ENCODE measurements at regions not wholly inside any gene's neighbourhood (a gene's known extent, or its start where the extent isn't known, plus 50 kb on each side); places are given as distances from the start of the nearest gene placed in this dataset.

DNA sequence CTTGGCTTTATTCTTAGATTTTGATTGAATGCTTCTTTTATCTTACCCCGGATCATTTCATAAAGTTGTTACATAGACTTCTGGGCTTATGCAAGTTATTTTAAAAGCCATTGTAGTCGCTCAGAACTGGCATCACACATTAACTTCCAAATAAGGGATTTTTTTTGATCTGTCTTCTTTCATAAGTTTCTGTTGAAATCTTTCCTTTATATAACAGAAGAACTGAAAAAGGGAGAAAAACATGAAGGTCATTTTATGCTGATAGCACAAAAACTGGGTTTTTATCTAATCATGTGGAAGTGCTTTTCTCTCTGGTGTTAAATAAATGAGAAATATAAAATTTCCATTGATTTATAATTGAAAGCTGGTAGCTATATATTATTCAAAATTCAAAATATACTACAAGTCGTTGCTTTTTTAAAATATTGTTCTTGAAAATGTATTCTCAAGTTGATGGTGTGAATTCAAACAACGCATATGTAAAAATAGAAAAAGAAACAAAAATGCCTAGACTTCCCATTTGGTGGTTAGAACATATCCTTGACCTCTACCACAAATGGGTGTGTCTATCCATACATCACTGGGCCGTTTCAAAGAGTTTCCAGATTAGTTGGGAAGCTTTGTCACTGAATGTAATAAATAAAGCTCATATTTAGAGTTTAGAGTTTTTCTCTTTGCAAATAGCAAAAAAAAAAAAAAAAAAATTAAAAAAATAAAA, 258.3 kb upstream of the ZPLD1 start:
- TF ChIP-seq, protein P1, sequence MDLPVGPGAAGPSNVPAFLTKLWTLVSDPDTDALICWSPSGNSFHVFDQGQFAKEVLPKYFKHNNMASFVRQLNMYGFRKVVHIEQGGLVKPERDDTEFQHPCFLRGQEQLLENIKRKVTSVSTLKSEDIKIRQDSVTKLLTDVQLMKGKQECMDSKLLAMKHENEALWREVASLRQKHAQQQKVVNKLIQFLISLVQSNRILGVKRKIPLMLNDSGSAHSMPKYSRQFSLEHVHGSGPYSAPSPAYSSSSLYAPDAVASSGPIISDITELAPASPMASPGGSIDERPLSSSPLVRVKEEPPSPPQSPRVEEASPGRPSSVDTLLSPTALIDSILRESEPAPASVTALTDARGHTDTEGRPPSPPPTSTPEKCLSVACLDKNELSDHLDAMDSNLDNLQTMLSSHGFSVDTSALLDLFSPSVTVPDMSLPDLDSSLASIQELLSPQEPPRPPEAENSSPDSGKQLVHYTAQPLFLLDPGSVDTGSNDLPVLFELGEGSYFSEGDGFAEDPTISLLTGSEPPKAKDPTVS (IDR thresholded peaks at IDR 0.05; ENCODE audit: low read depth, low read length) = no peak
- no peak for TF ChIP-seq YY1 (IDR thresholded peaks at IDR 0.05; ENCODE audit: low read depth, low read length)
- TF ChIP-seq BMI1 (IDR thresholded peaks at IDR 0.05; ENCODE audit: borderline replicate concordance) = no peak
- TF ChIP-seq, protein P2, sequence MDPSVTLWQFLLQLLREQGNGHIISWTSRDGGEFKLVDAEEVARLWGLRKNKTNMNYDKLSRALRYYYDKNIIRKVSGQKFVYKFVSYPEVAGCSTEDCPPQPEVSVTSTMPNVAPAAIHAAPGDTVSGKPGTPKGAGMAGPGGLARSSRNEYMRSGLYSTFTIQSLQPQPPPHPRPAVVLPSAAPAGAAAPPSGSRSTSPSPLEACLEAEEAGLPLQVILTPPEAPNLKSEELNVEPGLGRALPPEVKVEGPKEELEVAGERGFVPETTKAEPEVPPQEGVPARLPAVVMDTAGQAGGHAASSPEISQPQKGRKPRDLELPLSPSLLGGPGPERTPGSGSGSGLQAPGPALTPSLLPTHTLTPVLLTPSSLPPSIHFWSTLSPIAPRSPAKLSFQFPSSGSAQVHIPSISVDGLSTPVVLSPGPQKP (IDR thresholded peaks at IDR 0.05; ENCODE audit: low read depth, low read length) = no peak
- no peak for TF ChIP-seq POU2F2 (IDR thresholded peaks at IDR 0.05; ENCODE audit: borderline replicate concordance, low read depth, low read length)
- no peak for TF ChIP-seq TAF1 (IDR thresholded peaks at IDR 0.05; ENCODE audit: borderline replicate concordance, low read depth, low read length)
- TF ChIP-seq, protein P3, sequence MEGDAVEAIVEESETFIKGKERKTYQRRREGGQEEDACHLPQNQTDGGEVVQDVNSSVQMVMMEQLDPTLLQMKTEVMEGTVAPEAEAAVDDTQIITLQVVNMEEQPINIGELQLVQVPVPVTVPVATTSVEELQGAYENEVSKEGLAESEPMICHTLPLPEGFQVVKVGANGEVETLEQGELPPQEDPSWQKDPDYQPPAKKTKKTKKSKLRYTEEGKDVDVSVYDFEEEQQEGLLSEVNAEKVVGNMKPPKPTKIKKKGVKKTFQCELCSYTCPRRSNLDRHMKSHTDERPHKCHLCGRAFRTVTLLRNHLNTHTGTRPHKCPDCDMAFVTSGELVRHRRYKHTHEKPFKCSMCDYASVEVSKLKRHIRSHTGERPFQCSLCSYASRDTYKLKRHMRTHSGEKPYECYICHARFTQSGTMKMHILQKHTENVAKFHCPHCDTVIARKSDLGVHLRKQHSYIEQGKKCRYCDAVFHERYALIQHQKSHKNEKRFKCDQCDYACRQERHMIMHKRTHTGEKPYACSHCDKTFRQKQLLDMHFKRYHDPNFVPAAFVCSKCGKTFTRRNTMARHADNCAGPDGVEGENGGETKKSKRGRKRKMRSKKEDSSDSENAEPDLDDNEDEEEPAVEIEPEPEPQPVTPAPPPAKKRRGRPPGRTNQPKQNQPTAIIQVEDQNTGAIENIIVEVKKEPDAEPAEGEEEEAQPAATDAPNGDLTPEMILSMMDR (IDR thresholded peaks at IDR 0.05 in 2 of 3, conservative IDR thresholded peaks at IDR 0.05 in 1 of 3; ENCODE audit: control insufficient read depth in 2 of 3, extremely low read depth in 1 of 3, insufficient read depth in 1 of 3, low read depth in 3 of 3, low read length in 3 of 3) = no peak
- no peak for TF ChIP-seq POLR2A (IDR thresholded peaks at IDR 0.05; ENCODE audit: low read depth, low read length)
- no peak for TF ChIP-seq ZNF274 (IDR thresholded peaks at IDR 0.05; ENCODE audit: insufficient read depth, insufficient read length)
